Upper lobe of left lung (tissue), 6 donors: ENCODE measurements at regions not wholly inside any gene's neighbourhood (a gene's known extent, or its start where the extent isn't known, plus 50 kb on each side); places are given as distances from the start of the nearest gene placed in this dataset.
"Not testable (repeated sequence)": the region's sequence is repeated elsewhere in the genome, so short reads cannot be mapped to it uniquely, and the experiment has no call there.

Experiments used
- ATAC-seq, 2 donors: fragments of 200-7000 bp; cut with Tn5 transposase; one replicate each; pipeline ENCODE4 v1.9.1; 2022; ENCODE audit warnings: mild to moderate bottlenecking in 2 of 2, moderate library complexity in 2 of 2; ENCODE audit not compliant: low FRiP score in 2 of 2
- DNase-seq, 2 donors: peaks; one replicate each; pipeline ENCODE4 v3.0.0-alpha.2; 2019 to 2020
- H3K27ac ChIP-seq, 4 donors: fragments of 200-600 bp; sonication (generic); one replicate each; pipeline ENCODE4 v1.5.1; 2016 to 2019
- H3K27me3 ChIP-seq, 4 donors: fragments of 200-600 bp; sonication (generic); one replicate each; pipeline ENCODE4 v1.5.1; 2017 to 2019
- H3K36me3 ChIP-seq, 4 donors: fragments of 200-600 bp; sonication (generic); one replicate each; pipeline ENCODE4 v1.5.1; 2016 to 2019
- H3K4me1 ChIP-seq, 4 donors: fragments of 200-600 bp; sonication (generic); one replicate each; pipeline ENCODE4 v1.5.1; 2018 to 2019
- H3K4me3 ChIP-seq, 4 donors: fragments of 200-600 bp; sonication (generic); one replicate each; pipeline ENCODE4 v1.5.1; 2017 to 2019; ENCODE audit warnings: mild to moderate bottlenecking in 2 of 4, moderate library complexity in 1 of 4
- H3K9me3 ChIP-seq, 4 donors: fragments of 200-600 bp; sonication (generic); one replicate each; pipeline ENCODE4 v1.5.1; 2018 to 2019
- CTCF ChIP-seq, 6 experiments: fragments of 450-650 bp in 4 of 6; fragments of 200-600 bp in 2 of 6; sonication (generic) in 2 of 6; IDR thresholded peaks; one replicate each; pipeline ENCODE4 v1.5.1; 2016 to 2019; ENCODE audit warnings: antibody characterized with exemption in 6 of 6
- EP300 ChIP-seq, 4 donors: sonication (generic); formaldehyde crosslinking; IDR thresholded peaks; one replicate each; pipeline ENCODE4 v1.5.1; 2017; ENCODE audit warnings: antibody characterized with exemption in 4 of 4, control low read depth in 2 of 4
- POLR2A ChIP-seq, 4 donors: fragments of 450-650 bp; IDR thresholded peaks; one replicate each; pipeline ENCODE4 v1.5.1; 2016 to 2017; ENCODE audit warnings: antibody characterized with exemption in 4 of 4, mild to moderate bottlenecking in 2 of 4
- POLR2AphosphoS5 ChIP-seq, 2 donors: sonication (generic); formaldehyde crosslinking; IDR thresholded peaks; one replicate each; pipeline ENCODE4 v1.5.1; 2017; ENCODE audit warnings: antibody characterized with exemption in 2 of 2
- WGBS, 2 donors: methylation state at CpG; one replicate each; pipeline ENCODE4 v1.1.5; 2017 to 2018; 5-methylcytosine and 5-hydroxymethylcytosine counted together
- donor health status: DM: no; HTN: no; CAD: no; lungs with moderate emphysema.
- donor health status: DM: no; HTN: yes; CAD: no; lungs with severe emphysema.

GRCh38 chr2:64812285-64812684 lies 158.6 kb upstream of the SERTAD2 start:
- WGBS, 2 donors = 28 to 33% methylated on average over 4 of the region's 4 CpGs
- H3K4me1 ChIP-seq = no peaks in the 10 kb centered on the region
- no peaks in the 10 kb centered on the region for H3K36me3 ChIP-seq
- no peaks in the 10 kb centered on the region for H3K9me3 ChIP-seq
- H3K4me3 ChIP-seq = no peak overlapping the region
- ATAC-seq (no peak), DNase-seq (no peak)
- no peak overlapping the region for H3K27ac ChIP-seq
- TF ChIP-seq CTCF (IDR thresholded peaks at IDR 0.05) = no peak
- TF ChIP-seq POLR2A (IDR thresholded peaks at IDR 0.05) = no peak
- TF ChIP-seq EP300 (IDR thresholded peaks at IDR 0.05) = no peak
- TF ChIP-seq POLR2AphosphoS5 (IDR thresholded peaks at IDR 0.05) = peak in 1 of 2 donors; percentile 38
- H3K27me3 ChIP-seq = no peaks in the 10 kb centered on the region

GRCh38 chr2:64814007-64814406 lies 160.3 kb upstream of the SERTAD2 start:
- H3K9me3 ChIP-seq = no peaks in the 10 kb centered on the region
- no peaks in the 10 kb centered on the region for H3K27me3 ChIP-seq
- H3K4me3 ChIP-seq = no peak overlapping the region
- no peak overlapping the region for H3K27ac ChIP-seq
- no peak for DNase-seq
- ATAC-seq = no peak
- H3K36me3 ChIP-seq = no peaks in the 10 kb centered on the region
- TF ChIP-seq POLR2AphosphoS5 (IDR thresholded peaks at IDR 0.05) = no peak
- no peak for TF ChIP-seq CTCF (IDR thresholded peaks at IDR 0.05)
- TF ChIP-seq POLR2A (IDR thresholded peaks at IDR 0.05) = no peak
- no peak for TF ChIP-seq EP300 (IDR thresholded peaks at IDR 0.05)
- H3K4me1 ChIP-seq = no peaks in the 10 kb centered on the region
- WGBS, 2 donors = 96 to 100% methylated on average over 5 of the region's 5 CpGs

- H3K27me3 ChIP-seq, H3K27ac ChIP-seq, ATAC-seq, H3K36me3 ChIP-seq, H3K4me3 ChIP-seq, H3K4me1 ChIP-seq, DNase-seq, H3K9me3 ChIP-seq: not testable (repeated sequence)
- 95 to 96% methylated on average over 6 to 8 of the region's 8 CpGs for WGBS, 2 donors
These were observed 162.8 kb upstream of the SERTAD2 start for GRCh38 chr2:64816526-64816925.

GRCh38 chr2:64817453-64817852 lies 163.7 kb upstream of the SERTAD2 start:
- Histone ChIP-seq H3K4me3 (no peak overlapping the region), H3K27ac (no peak overlapping the region), H3K4me1 (peaks cover 0 to 7% (median 2%) of the 10 kb centered on the region in 4 donors), H3K27me3 (no peaks in the 10 kb centered on the region), H3K36me3 (no peaks in the 10 kb centered on the region), H3K9me3 (no peaks in the 10 kb centered on the region)
- WGBS, 2 donors = 93 to 100% methylated on average over 2 to 4 of the region's 4 CpGs
- DNase-seq (no peak), ATAC-seq (no peak)
- TF ChIP-seq EP300 (IDR thresholded peaks at IDR 0.05) (no peak), POLR2AphosphoS5 (IDR thresholded peaks at IDR 0.05) (no peak), POLR2A (IDR thresholded peaks at IDR 0.05) (no peak), CTCF (IDR thresholded peaks at IDR 0.05) (no peak)

GRCh38 chr2:64818664-64819060 lies 164.9 kb upstream of the SERTAD2 start:
- no peak for TF ChIP-seq CTCF (IDR thresholded peaks at IDR 0.05)
- TF ChIP-seq POLR2A (IDR thresholded peaks at IDR 0.05) = no peak
- no peak for TF ChIP-seq POLR2AphosphoS5 (IDR thresholded peaks at IDR 0.05)
- TF ChIP-seq EP300 (IDR thresholded peaks at IDR 0.05) = no peak
- H3K27ac ChIP-seq = no peak overlapping the region
- no peaks in the 10 kb centered on the region for H3K27me3 ChIP-seq
- H3K9me3 ChIP-seq = no peaks in the 10 kb centered on the region
- H3K36me3 ChIP-seq = no peaks in the 10 kb centered on the region
- WGBS, 2 donors = 46 to 47% methylated on average over 4 of the region's 4 CpGs
- no peak overlapping the region for H3K4me3 ChIP-seq
- peaks cover 0 to 7% (median 2%) of the 10 kb centered on the region in 4 donors for H3K4me1 ChIP-seq
- DNase-seq = no peak
- no peak for ATAC-seq
